ENCODE measurements at regions not wholly inside any gene's neighbourhood (a gene's known extent, or its start where the extent isn't known, plus 50 kb on each side); places are given as distances from the start of the nearest gene placed in this dataset.

GRCh38 chr6:94215552-94215951, 796.2 kb upstream of the EPHA7 start:
- POLR2A ChIA-PET, result no interaction called here
- H3K27ac Mint-ChIP-seq, result no peak overlapping the region
- no peak overlapping the region for H3K9ac ChIP-seq (ENCODE audit: low read length)
- H3K27me3 Mint-ChIP-seq, result no peaks in the 10 kb centered on the region
- H3K4me1 Mint-ChIP-seq, result no peaks in the 10 kb centered on the region
- peaks cover 3% of the 10 kb centered on the region for H3K9me3 Mint-ChIP-seq (ENCODE audit: insufficient read depth)
- no peaks in the 10 kb centered on the region for H3K27me3 ChIP-seq (replicated peaks in 1 of 4; ENCODE audit: control extremely low read depth in 1 of 4, control insufficient read depth in 3 of 4, insufficient read depth in 4 of 4, low read length in 3 of 4)
- no peaks in the 10 kb centered on the region for H3K36me3 ChIP-seq (replicated peaks in 1 of 2; ENCODE audit: control extremely low read depth in 1 of 2, control insufficient read depth in 1 of 2, extremely low read depth in 1 of 2, insufficient read depth in 2 of 2, low read length in 1 of 2)
- H3K4me1 ChIP-seq (ENCODE audit: control insufficient read depth in 2 of 2, insufficient read depth in 2 of 2, low read length in 2 of 2), result no peaks in the 10 kb centered on the region
- DNase-seq (no peak), ATAC-seq (ENCODE audit: low read depth) (no peak)
- H3K79me2 ChIP-seq (ENCODE audit: control insufficient read depth, insufficient read depth, low read length), result no peaks in the 10 kb centered on the region
- CTCF ChIA-PET, result no interaction called here
- WGBS (ENCODE audit: insufficient coverage), result 86% methylated on average over 1 of the region's 1 CpG
- no peak overlapping the region for H3K4me3 ChIP-seq (ENCODE audit: control extremely low read depth in 1 of 5, extremely low read depth in 1 of 5, insufficient read depth in 1 of 5, low read depth in 2 of 5, low read length in 4 of 5)
- TF ChIP-seq, protein P1, sequence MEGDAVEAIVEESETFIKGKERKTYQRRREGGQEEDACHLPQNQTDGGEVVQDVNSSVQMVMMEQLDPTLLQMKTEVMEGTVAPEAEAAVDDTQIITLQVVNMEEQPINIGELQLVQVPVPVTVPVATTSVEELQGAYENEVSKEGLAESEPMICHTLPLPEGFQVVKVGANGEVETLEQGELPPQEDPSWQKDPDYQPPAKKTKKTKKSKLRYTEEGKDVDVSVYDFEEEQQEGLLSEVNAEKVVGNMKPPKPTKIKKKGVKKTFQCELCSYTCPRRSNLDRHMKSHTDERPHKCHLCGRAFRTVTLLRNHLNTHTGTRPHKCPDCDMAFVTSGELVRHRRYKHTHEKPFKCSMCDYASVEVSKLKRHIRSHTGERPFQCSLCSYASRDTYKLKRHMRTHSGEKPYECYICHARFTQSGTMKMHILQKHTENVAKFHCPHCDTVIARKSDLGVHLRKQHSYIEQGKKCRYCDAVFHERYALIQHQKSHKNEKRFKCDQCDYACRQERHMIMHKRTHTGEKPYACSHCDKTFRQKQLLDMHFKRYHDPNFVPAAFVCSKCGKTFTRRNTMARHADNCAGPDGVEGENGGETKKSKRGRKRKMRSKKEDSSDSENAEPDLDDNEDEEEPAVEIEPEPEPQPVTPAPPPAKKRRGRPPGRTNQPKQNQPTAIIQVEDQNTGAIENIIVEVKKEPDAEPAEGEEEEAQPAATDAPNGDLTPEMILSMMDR (IDR thresholded peaks at IDR 0.05), result no peak
- TF ChIP-seq EZH2 (IDR thresholded peaks at IDR 0.05; ENCODE audit: borderline replicate concordance, insufficient read depth, low read depth, low read length, poor library complexity, severe bottlenecking), result no peak
- no peak overlapping the region for H3K4me2 ChIP-seq (replicated peaks; ENCODE audit: low read depth, low read length, poor library complexity, severe bottlenecking)
- H2AFZ ChIP-seq (ENCODE audit: insufficient read depth, low read depth, low read length, poor library complexity, severe bottlenecking), result no peak overlapping the region
- no peaks in the 10 kb centered on the region for H3K9me3 ChIP-seq (ENCODE audit: control extremely low read depth in 1 of 3, control insufficient read depth in 2 of 3, insufficient read depth in 1 of 3, low read length in 2 of 3)
- no peak overlapping the region for H3K27ac ChIP-seq (ENCODE audit: low read length in 2 of 2)
- no peak overlapping the region for H3K4me3 Mint-ChIP-seq
- H4K20me1 ChIP-seq (ENCODE audit: control insufficient read depth, insufficient read depth, low read length, poor library complexity, severe bottlenecking), result no peaks in the 10 kb centered on the region
- intact Hi-C loops (cut with micrococcal nuclease), result no loop called here

- Histone ChIP-seq H3K27ac (ENCODE audit: low read length in 2 of 2) (no peak overlapping the region), H3K9me3 (ENCODE audit: control extremely low read depth in 1 of 3, control insufficient read depth in 2 of 3, insufficient read depth in 1 of 3, low read length in 2 of 3) (no peaks in the 10 kb centered on the region), H3K27me3 (replicated peaks in 1 of 4; ENCODE audit: control extremely low read depth in 1 of 4, control insufficient read depth in 3 of 4, insufficient read depth in 4 of 4, low read length in 3 of 4) (no peaks in the 10 kb centered on the region), H3K9ac (ENCODE audit: low read length) (no peak overlapping the region), H3K4me1 (ENCODE audit: control insufficient read depth in 2 of 2, insufficient read depth in 2 of 2, low read length in 2 of 2) (no peaks in the 10 kb centered on the region), H3K79me2 (ENCODE audit: control insufficient read depth, insufficient read depth, low read length) (no peaks in the 10 kb centered on the region), H3K4me2 (replicated peaks; ENCODE audit: low read depth, low read length, poor library complexity, severe bottlenecking) (no peak overlapping the region), H4K20me1 (ENCODE audit: control insufficient read depth, insufficient read depth, low read length, poor library complexity, severe bottlenecking) (no peaks in the 10 kb centered on the region), H3K4me3 (ENCODE audit: control extremely low read depth in 1 of 5, extremely low read depth in 1 of 5, insufficient read depth in 1 of 5, low read depth in 2 of 5, low read length in 4 of 5) (no peak overlapping the region), H2AFZ (ENCODE audit: insufficient read depth, low read depth, low read length, poor library complexity, severe bottlenecking) (no peak overlapping the region), H3K36me3 (replicated peaks in 1 of 2; ENCODE audit: control extremely low read depth in 1 of 2, control insufficient read depth in 1 of 2, extremely low read depth in 1 of 2, insufficient read depth in 2 of 2, low read length in 1 of 2) (no peaks in the 10 kb centered on the region)
- Mint-ChIP-seq H3K27ac (no peak overlapping the region), H3K4me1 (no peaks in the 10 kb centered on the region), H3K9me3 (ENCODE audit: insufficient read depth) (no peaks in the 10 kb centered on the region), H3K27me3 (no peaks in the 10 kb centered on the region), H3K4me3 (no peak overlapping the region)
- TF ChIP-seq, protein P1 (IDR thresholded peaks at IDR 0.05), result no peak
- no peak for TF ChIP-seq EZH2 (IDR thresholded peaks at IDR 0.05; ENCODE audit: borderline replicate concordance, insufficient read depth, low read depth, low read length, poor library complexity, severe bottlenecking)
- intact Hi-C loops (cut with micrococcal nuclease), result no loop called here
- WGBS (ENCODE audit: insufficient coverage), result no CpG with 5 or more reads among the region's 2 CpGs
- DNase-seq (no peak), ATAC-seq (ENCODE audit: low read depth) (no peak)
- ChIA-PET CTCF (no interaction called here), POLR2A (no interaction called here)
Observed at GRCh38 chr6:94213226-94213625, 793.9 kb upstream of the EPHA7 start.

Measured in B cell (primary cell).